ENCODE measurements at regions not wholly inside any gene's neighbourhood (a gene's known extent, or its start where the extent isn't known, plus 50 kb on each side); places are given as distances from the start of the nearest gene placed in this dataset.

GRCh38 chr4:24091639-24092233 lies 201.9 kb upstream of the PPARGC1A start:
- no peak for DNase-seq

GRCh38 chr4:24089851-24090534 lies 200.1 kb upstream of the PPARGC1A start:
- no peak for DNase-seq

- no peak for DNase-seq
Measured at GRCh38 chr4:24080871-24081270, 191.0 kb upstream of the PPARGC1A start.

GRCh38 chr4:24078347-24078962 lies 188.6 kb upstream of the PPARGC1A start:
- DNase-seq, result no peak

GRCh38 chr4:24076811-24077210 lies 187.0 kb upstream of the PPARGC1A start:
- DNase-seq, result no peak

GRCh38 chr4:24073948-24074347 lies 184.1 kb upstream of the PPARGC1A start:
- DNase-seq, result no peak

GRCh38 chr4:24071612-24072372 lies 181.9 kb upstream of the PPARGC1A start:
- DNase-seq, result no peak

GRCh38 chr4:24070117-24070516 lies 180.3 kb upstream of the PPARGC1A start:
- DNase-seq, result no peak

GRCh38 chr4:24067367-24068193 lies 177.7 kb upstream of the PPARGC1A start:
- DNase-seq, result no peak

GRCh38 chr4:24065974-24066373 lies 176.1 kb upstream of the PPARGC1A start:
- no peak for DNase-seq

- DNase-seq, result no peak
Measured at GRCh38 chr4:24063731-24064130, 173.9 kb upstream of the PPARGC1A start.

- no peak for DNase-seq
Measured at GRCh38 chr4:24060932-24061331, 171.1 kb upstream of the PPARGC1A start.

- no peak for DNase-seq
Measured at GRCh38 chr4:24059839-24060238, 170.0 kb upstream of the PPARGC1A start.

GRCh38 chr4:24057915-24058559 lies 168.2 kb upstream of the PPARGC1A start:
- no peak for DNase-seq

- no peak for DNase-seq
Measured at GRCh38 chr4:24056289-24056688, 166.4 kb upstream of the PPARGC1A start.

- DNase-seq, result no peak
Measured at GRCh38 chr4:24055623-24056022, 165.8 kb upstream of the PPARGC1A start.

- no peak for DNase-seq
Measured at GRCh38 chr4:24054910-24055309, 165.1 kb upstream of the PPARGC1A start.

- DNase-seq, result no peak
Measured at GRCh38 chr4:24053934-24054333, 164.1 kb upstream of the PPARGC1A start.

- DNase-seq, result no peak
Measured at GRCh38 chr4:24044610-24045589, 155.1 kb upstream of the PPARGC1A start.

- no peak for DNase-seq
Measured at GRCh38 chr4:24042094-24042493, 152.2 kb upstream of the PPARGC1A start.

GRCh38 chr4:24040811-24041210 lies 151.0 kb upstream of the PPARGC1A start:
- no peak for DNase-seq

Data from hematopoietic multipotent progenitor cell treated with erythropoietin and hydrocortisone succinate and interleukin-3 and kit ligand, for 8 days (in vitro differentiated cells).